Stimulated activated naive CD8-positive, alpha-beta T cell treated with anti-CD3 and anti-CD28 coated beads, Interleukin-15, amount 100 ng/mL, for 72 hours (primary cell): ENCODE measurements at regions not wholly inside any gene's neighbourhood (a gene's known extent, or its start where the extent isn't known, plus 50 kb on each side); places are given as distances from the start of the nearest gene placed in this dataset.

Experiments
- ATAC-seq: fragments of 150-1000 bp; cut with Tn5 transposase; 2 replicates; pipeline ENCODE4 v1.10.0; 2021; ENCODE audit warnings: mild to moderate bottlenecking, moderate library complexity
- DNase-seq, 2 donors: peaks; one replicate each; pipeline ENCODE4 v3.0.0; 2021 to 2022
- H3K27ac Mint-ChIP-seq, 2 donors: one replicate each; pipeline ENCODE4 v1.8.0; 2022; ENCODE audit warnings: mild to moderate bottlenecking in 2 of 2, mixed read lengths in 2 of 2, moderate library complexity in 2 of 2
- H3K27me3 Mint-ChIP-seq: one replicate; pipeline ENCODE4 v1.8.0; 2022; ENCODE audit warnings: mixed read lengths
- H3K4me1 Mint-ChIP-seq: one replicate; pipeline ENCODE4 v1.8.0; 2022; ENCODE audit warnings: mild to moderate bottlenecking, mixed read lengths
- H3K4me3 Mint-ChIP-seq, 2 donors: one replicate each; pipeline ENCODE4 v1.8.0; 2022; ENCODE audit warnings: mild to moderate bottlenecking in 2 of 2, mixed read lengths in 2 of 2, moderate library complexity in 1 of 2
- H3K9me3 Mint-ChIP-seq, 2 donors: one replicate each; pipeline ENCODE4 v1.8.0; 2022; ENCODE audit warnings: mixed read lengths in 2 of 2

DNA sequence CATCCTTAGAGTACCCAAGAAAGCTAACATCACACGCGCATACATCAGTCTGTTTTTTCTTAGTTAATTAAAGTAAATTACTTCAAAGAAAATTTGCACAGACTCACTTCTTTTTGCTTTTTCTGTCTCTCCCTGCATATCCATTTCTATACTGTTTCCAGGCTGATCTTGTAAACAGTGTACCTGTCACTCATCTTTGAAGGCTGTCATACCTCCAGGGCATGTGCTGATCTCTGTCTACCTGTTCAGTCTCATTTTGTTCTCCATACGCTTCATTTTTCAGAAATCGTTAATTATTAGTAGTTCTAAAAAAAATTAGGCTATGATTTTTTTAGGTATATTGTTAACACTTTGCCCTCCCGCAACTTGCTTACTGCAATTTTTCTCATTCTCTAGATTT, 313.9 kb upstream of the ROBO2 start:
- no peaks in the 10 kb centered on the region for H3K4me1 Mint-ChIP-seq
- no peak for ATAC-seq
- no peak overlapping the region for H3K4me3 Mint-ChIP-seq
- H3K27me3 Mint-ChIP-seq: no peaks in the 10 kb centered on the region
- peaks cover 7 to 18% of the 10 kb centered on the region in 2 donors for H3K9me3 Mint-ChIP-seq
- no peak for DNase-seq
- no peak overlapping the region for H3K27ac Mint-ChIP-seq

DNA sequence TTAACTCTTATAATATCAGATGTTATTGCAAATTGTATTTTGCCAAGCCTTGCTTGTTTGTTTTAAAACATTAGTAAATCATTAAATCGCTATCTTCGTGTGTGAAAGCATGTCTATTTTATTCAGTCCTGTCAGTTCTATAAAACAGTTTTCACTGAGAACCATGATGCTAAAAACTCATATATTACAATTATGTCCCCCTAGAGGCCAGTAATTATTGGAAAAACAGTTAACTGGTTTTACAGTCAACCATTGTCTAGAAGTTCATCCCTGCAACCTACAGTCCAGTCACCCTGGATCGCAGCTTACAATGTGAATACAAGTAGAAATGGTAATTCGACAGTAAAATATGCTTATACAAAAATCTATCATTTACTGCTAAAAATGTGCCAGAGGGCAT, 311.5 kb upstream of the ROBO2 start:
- no peaks in the 10 kb centered on the region for H3K4me1 Mint-ChIP-seq
- DNase-seq (no peak), ATAC-seq (no peak)
- no peak overlapping the region for H3K4me3 Mint-ChIP-seq
- no peak overlapping the region for H3K27ac Mint-ChIP-seq
- H3K27me3 Mint-ChIP-seq: no peaks in the 10 kb centered on the region
- peaks cover 17 to 19% of the 10 kb centered on the region in 2 donors for H3K9me3 Mint-ChIP-seq

DNA sequence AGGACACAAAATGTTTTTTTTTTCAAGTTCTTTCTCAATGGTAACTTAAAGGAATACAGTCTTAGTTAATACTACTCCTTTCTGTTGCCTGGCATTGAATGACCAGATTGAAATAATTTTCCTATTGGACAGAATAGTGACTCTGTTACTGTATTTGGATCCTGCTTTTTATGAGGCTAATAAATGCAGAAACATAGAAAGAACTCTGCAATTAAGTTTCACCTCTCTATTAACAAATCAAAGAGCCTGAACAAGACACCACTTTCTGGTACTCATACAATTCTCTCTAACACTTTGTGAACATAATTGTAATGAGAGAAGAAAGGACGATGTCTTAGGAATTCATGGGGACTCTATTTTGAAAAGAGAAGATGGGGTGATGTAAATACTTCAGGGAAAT, 308.4 kb upstream of the ROBO2 start:
- no peak for ATAC-seq
- H3K4me3 Mint-ChIP-seq: no peak overlapping the region
- H3K27me3 Mint-ChIP-seq: no peaks in the 10 kb centered on the region
- no peak for DNase-seq
- H3K9me3 Mint-ChIP-seq: peaks cover 10 to 28% of the 10 kb centered on the region in 2 donors
- no peaks in the 10 kb centered on the region for H3K4me1 Mint-ChIP-seq
- H3K27ac Mint-ChIP-seq: no peak overlapping the region

DNA sequence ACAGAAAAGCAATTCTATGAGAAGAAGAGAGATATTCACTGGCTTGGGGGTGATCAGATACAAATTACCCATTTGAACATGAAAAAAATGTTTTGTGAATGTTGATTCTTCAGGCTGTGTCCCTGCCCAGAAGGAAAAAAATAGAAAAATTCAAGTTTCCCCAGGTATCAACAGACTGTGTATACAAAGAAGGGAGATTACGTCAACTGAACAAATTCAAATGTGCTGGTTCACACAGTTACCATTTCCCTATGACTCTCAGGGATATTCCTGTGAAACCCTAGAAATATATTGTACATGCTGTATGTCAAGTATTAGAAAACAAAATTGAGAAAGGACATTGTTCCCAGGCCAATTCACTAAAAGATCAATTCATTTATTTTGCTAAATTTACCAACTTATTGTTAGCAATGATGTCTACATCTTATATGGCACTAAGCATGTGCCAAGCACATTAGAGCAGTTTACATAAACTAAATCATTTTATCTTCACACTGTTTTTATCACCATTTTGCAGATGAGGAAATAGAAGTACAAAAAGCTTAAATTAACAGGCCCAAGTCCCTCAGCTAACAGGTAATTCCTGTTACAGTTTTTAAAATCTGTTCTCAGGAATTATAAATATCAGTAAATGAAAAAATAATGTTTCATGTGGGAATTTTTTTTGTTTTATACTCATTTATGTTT, 306.7 kb upstream of the ROBO2 start:
- peaks cover 11 to 21% of the 10 kb centered on the region in 2 donors for H3K9me3 Mint-ChIP-seq
- H3K4me1 Mint-ChIP-seq: no peaks in the 10 kb centered on the region
- H3K27me3 Mint-ChIP-seq: no peaks in the 10 kb centered on the region
- DNase-seq (no peak), ATAC-seq (no peak)
- H3K27ac Mint-ChIP-seq: no peak overlapping the region
- H3K4me3 Mint-ChIP-seq: no peak overlapping the region

DNA sequence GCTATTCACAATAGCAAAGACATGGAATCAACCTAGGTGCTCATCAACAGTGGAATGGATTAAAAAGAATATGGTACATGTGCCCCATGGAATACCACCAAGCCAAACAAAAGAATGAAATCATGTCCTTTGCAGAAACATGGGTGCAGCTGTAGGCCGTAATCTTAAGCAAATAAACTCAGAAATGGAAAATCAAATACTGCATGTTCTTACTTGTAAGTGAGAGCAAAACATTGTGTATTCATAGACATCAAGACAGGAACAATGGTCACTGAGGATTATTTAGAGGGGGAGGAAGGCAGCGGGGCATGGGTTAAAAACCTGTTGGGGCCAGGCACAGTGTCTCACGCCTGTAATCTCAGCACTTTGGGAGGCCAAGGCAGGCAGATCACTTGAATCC, 304.7 kb upstream of the ROBO2 start:
- Mint-ChIP-seq H3K4me3 (no peak overlapping the region), H3K27ac (no peak overlapping the region), H3K4me1 (no peaks in the 10 kb centered on the region), H3K27me3 (no peaks in the 10 kb centered on the region), H3K9me3 (peaks cover 18 to 28% of the 10 kb centered on the region in 2 donors)
- ATAC-seq (no peak), DNase-seq (no peak)

DNA sequence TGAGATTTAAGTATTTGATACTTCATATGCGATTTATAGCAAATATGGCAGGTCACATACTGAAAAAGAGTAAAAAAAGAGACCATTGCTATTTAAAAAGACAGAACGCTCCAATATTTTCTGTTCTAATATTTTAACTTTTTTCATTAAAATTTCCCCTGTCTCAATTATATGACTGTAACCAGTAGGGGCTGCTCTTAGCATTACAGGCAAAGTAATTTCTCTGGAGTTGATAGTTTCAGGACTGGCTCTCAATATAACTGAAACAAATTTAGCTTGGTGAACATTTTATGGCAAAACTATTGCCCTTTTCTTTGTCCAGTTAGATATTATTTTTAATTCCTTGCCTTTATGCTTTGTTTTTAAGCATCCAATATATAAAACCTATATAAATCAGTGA, 286.3 kb upstream of the ROBO2 start:
- ATAC-seq (no peak), DNase-seq (no peak)
- Mint-ChIP-seq H3K4me1 (no peaks in the 10 kb centered on the region), H3K9me3 (peaks cover 7 to 16% of the 10 kb centered on the region in 2 donors), H3K4me3 (no peak overlapping the region), H3K27ac (no peak overlapping the region), H3K27me3 (no peaks in the 10 kb centered on the region)

DNA sequence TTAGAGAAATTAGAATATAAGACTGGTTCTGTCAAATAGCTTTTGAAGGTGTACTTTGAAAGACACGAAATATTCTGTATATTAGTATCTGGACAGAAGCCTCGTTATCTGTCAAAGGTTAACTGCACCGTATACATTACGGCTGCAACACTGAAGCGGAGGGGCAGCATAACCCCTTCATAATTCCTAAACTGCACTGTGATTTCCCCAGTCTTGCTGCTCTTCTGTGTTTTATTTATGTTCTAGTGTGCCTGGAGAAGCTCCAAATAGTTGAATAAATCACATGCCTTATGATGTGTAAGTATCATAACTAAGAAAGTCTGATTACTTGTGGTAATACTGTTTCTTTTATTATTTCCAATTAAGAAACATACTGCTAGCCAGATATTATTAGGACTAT, 285.7 kb upstream of the ROBO2 start:
- DNase-seq (no peak), ATAC-seq (no peak)
- Mint-ChIP-seq H3K4me1 (no peaks in the 10 kb centered on the region), H3K9me3 (peaks cover 7 to 16% of the 10 kb centered on the region in 2 donors), H3K27me3 (no peaks in the 10 kb centered on the region), H3K4me3 (no peak overlapping the region), H3K27ac (no peak overlapping the region)

DNA sequence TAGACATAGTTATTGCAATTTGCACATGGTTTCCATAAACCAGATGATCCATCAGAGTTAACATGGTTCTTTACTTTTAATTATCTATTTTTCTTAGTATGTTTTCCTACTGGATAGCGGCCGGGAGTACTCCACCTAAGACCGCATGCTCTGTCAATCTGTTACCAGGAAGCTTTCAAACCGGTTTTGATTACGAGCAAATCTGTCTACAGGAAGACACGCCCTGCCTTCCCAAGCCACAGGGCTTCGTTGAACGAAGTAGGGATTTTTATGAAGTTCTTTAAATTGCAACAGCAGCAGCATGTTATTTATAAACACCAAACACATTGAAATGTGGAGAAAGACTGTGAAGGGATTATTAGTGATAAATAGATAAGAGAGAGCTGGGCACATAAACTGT, 283.3 kb upstream of the ROBO2 start:
- Mint-ChIP-seq H3K4me1 (no peaks in the 10 kb centered on the region), H3K27me3 (no peaks in the 10 kb centered on the region), H3K4me3 (no peak overlapping the region), H3K9me3 (peaks cover 7 to 9% of the 10 kb centered on the region in 2 donors), H3K27ac (no peak overlapping the region)
- ATAC-seq (no peak), DNase-seq (no peak)

DNA sequence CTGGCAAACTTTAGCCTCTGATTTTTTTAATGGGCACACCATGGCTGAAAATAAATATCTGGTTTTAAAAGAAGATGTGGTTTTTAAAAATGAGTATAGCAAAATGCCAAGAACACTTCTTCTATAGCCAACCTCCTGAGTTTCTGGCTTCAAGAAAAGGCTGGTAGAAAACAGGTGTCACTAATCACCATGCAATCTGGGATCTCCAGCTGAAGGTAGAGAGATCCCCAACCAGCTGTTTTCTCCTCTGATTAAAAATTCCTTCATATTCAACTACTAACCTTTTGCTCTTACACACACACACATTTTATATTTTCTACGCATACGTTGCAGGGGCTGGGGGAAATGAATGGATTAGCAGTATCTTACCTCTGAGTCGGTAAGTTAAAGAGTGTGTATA, 279.6 kb upstream of the ROBO2 start:
- Mint-ChIP-seq H3K4me1 (no peaks in the 10 kb centered on the region), H3K27me3 (no peaks in the 10 kb centered on the region), H3K4me3 (no peak overlapping the region), H3K9me3 (peaks cover 7 to 9% of the 10 kb centered on the region in 2 donors), H3K27ac (no peak overlapping the region)
- ATAC-seq: no peak
- DNase-seq: no peak

DNA sequence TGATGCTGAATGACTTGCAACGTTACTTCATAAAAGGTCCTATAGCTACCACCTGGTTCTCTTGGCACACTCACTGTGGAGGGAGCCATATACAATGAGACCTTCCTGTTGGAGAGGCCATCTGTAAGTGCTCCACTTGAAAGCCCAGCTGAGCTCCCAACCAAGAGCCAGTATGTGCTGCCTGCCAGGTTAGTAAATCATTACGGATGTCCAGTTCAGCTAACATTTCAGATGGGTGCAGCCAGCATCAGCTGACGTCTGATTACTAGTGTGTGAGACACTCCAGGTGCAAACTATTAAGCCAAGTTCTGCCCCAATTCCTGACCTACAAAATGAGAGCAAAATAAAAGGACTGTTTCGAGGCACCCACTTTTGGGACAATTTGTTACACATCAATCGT, 274.4 kb upstream of the ROBO2 start:
- Mint-ChIP-seq H3K27me3 (no peaks in the 10 kb centered on the region), H3K9me3 (peaks cover 5 to 7% of the 10 kb centered on the region in 2 donors), H3K4me1 (no peaks in the 10 kb centered on the region), H3K27ac (no peak overlapping the region), H3K4me3 (no peak overlapping the region)
- DNase-seq: no peak
- no peak for ATAC-seq

DNA sequence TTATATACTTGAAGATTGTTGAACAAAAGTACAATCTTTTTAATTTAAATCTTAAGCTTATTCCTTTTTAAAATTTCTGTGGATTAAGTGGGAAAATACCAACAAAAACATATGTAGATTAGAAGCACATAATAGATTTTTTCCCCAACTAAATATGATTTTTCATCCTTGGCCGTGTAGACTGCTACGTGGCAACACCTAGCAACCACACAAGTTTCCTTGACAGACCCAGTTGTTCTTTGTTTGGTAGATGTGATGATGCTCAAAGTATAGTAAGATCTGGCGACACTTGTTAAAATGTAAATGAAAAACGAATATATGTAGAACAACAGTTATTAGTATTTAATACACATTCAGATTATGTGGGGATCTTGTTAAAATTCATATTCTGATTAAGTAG, 271.0 kb upstream of the ROBO2 start:
- no peak overlapping the region for H3K4me3 Mint-ChIP-seq
- DNase-seq (no peak), ATAC-seq (no peak)
- peaks cover 5 to 7% of the 10 kb centered on the region in 2 donors for H3K9me3 Mint-ChIP-seq
- no peaks in the 10 kb centered on the region for H3K27me3 Mint-ChIP-seq
- no peaks in the 10 kb centered on the region for H3K4me1 Mint-ChIP-seq
- H3K27ac Mint-ChIP-seq: no peak overlapping the region

DNA sequence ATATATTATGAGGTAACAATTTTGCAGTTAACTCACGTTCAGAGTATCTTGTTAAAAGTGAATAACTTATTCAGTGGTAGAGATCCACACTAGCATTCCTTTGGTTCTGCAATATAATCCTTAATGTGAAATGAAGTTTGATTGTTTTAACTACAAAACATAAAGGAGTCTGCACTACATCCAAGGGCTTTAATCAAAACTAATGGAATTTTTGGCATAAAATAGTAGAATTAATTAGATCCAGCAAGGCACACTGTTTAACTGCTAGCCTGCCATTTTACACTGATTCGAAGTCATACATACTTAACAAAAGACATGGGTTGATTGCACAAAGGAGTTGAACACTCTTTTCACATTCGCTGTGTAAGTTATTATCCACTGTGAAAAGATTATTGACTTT, 263.0 kb upstream of the ROBO2 start:
- no peak for DNase-seq

DNA sequence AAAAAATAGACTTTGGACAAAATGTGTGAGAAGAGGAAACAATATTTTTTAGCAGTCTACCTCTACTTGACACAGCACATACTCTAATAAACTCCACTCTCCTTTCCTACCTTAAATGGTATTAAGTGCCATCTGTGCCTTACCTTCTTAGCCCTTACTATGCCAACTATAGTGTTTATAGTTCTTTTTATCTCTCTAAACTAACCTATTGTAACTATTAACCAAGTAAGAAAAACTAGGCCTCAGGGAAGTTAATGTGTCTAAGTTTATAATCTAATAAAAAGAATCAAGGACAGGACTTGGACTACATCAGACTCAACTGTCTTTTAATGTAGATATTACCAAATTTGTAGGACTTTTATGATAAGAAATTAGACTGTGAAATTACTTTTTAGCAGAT, 251.7 kb upstream of the ROBO2 start:
- Mint-ChIP-seq H3K27ac (no peak overlapping the region), H3K27me3 (no peaks in the 10 kb centered on the region), H3K4me3 (no peak overlapping the region), H3K4me1 (no peaks in the 10 kb centered on the region), H3K9me3 (peaks cover 10 to 12% of the 10 kb centered on the region in 2 donors)
- DNase-seq: no peak
- no peak for ATAC-seq

More for the DNA sequence above, 263.0 kb upstream of the ROBO2 start:
- ATAC-seq: no peak
- H3K27ac Mint-ChIP-seq: no peak overlapping the region
- H3K4me1 Mint-ChIP-seq: no peaks in the 10 kb centered on the region
- H3K4me3 Mint-ChIP-seq: no peak overlapping the region
- no peaks in the 10 kb centered on the region for H3K27me3 Mint-ChIP-seq
- peaks cover 5 to 6% of the 10 kb centered on the region in 2 donors for H3K9me3 Mint-ChIP-seq

DNA sequence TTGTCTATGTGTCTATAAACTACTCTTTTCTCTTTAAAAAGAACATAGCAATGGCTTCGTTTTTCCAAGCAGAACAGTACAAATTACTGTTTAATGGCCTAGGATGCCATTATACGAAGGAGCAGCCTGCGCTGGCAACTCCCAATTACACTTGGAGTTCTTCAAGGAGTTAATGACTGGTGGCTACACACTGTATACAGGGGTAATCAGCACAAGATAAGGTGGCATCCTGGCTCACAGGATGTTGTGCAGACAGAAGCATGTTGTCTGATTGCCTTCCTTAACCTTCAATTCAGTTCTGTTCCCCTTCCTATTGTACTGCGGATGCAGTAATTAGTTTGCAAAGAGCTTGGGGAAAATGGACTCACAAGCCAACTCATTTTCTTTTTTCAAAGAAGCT, 250.7 kb upstream of the ROBO2 start:
- DNase-seq (no peak), ATAC-seq (no peak)
- H3K27ac Mint-ChIP-seq: no peak overlapping the region
- no peaks in the 10 kb centered on the region for H3K4me1 Mint-ChIP-seq
- no peaks in the 10 kb centered on the region for H3K27me3 Mint-ChIP-seq
- peaks cover 8 to 10% of the 10 kb centered on the region in 2 donors for H3K9me3 Mint-ChIP-seq
- no peak overlapping the region for H3K4me3 Mint-ChIP-seq

DNA sequence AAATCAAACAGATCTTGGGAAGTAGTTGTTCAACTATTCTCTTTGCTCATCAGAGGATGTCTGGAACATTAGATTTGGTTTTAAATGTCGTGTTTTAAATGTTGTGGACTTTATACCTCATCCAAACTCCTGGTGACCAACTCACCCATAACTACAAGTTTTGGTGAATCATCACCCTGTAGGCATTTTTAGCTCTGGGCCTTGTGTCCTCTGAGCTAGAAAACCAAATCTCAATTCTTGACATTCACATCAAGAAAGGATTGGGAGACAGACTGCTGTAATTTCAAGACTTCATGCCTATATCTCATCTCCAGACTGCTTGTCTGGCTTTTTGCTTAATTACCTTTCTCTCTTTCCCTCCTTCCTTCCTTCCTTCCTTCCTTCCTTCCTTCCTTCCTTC, 228.5 kb upstream of the ROBO2 start:
- H3K27me3 Mint-ChIP-seq: no peaks in the 10 kb centered on the region
- H3K4me3 Mint-ChIP-seq: no peak overlapping the region

DNA sequence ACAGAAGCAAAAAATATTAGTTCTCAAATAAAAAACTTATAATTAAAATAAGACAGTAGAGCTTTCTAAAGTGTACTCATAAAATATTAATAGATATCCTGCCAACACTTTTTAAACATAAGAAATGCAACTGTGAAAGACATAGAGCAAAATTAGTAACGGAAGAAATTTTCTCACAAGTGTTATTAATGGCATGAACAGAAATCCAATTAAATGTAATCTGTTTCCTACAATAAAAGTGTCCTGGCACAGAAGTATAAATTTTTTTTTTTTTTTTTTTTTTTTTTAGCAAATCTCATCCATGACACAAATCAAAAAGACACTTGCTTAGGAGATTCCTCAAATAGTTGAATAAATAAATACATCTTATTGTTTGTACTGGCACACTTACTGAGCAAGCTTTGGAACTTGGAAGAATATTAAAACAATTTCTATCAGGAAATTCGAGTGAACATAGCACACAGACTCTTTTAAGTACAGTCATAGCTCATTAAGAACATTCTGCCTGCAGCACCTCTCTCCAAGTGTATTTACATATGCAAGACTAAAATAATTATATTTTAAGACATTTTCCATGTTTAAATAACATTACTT, 227.2 kb upstream of the ROBO2 start:
- Mint-ChIP-seq H3K4me3 (no peak overlapping the region), H3K9me3 (peaks cover 14 to 25% of the 10 kb centered on the region in 2 donors), H3K27ac (no peak overlapping the region), H3K4me1 (no peaks in the 10 kb centered on the region), H3K27me3 (no peaks in the 10 kb centered on the region)
- ATAC-seq (no peak), DNase-seq (no peak)

More for the DNA sequence above, 228.5 kb upstream of the ROBO2 start:
- ATAC-seq: no peak
- Mint-ChIP-seq H3K4me1 (no peaks in the 10 kb centered on the region), H3K9me3 (peaks cover 14 to 25% of the 10 kb centered on the region in 2 donors), H3K27ac (no peak overlapping the region)
- no peak for DNase-seq

DNA sequence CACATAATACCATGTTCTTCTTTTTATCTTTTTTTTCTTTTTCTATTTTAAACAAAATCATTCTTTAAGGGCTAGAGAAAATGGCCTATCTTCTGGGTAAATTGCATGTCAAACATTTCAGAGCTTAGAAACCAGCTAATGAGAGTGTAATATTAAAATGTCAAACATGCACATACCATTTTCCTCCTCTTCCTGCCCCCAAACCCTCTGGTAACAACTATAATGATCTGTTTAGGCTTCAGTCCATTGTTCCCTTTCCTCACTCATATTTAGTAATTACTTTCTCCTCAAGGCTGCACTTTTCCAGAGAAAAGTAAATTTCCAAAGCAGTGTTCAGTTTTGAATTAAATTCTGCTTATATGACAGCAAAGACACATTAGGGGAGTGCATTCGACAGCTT, 224.3 kb upstream of the ROBO2 start:
- no peaks in the 10 kb centered on the region for H3K27me3 Mint-ChIP-seq
- no peak overlapping the region for H3K4me3 Mint-ChIP-seq
- no peak overlapping the region for H3K27ac Mint-ChIP-seq
- DNase-seq: no peak
- ATAC-seq: no peak
- no peaks in the 10 kb centered on the region for H3K4me1 Mint-ChIP-seq
- H3K9me3 Mint-ChIP-seq: peaks cover 20 to 26% of the 10 kb centered on the region in 2 donors
